ENCODE measurements at regions not wholly inside any gene's neighbourhood (a gene's known extent, or its start where the extent isn't known, plus 50 kb on each side); places are given as distances from the start of the nearest gene placed in this dataset.

- DNase-seq, result no peak
Measured at GRCh38 chr3:34258271-34258998, 460.0 kb downstream of the PDCD6IP start.

- DNase-seq, result peak; percentile 69 to 88 (median 78)
Measured at GRCh38 chr3:34260271-34261000, 462.0 kb downstream of the PDCD6IP start.

- DNase-seq, result peak in 2 of 4 experiments; percentile 15 to 20
Measured at GRCh38 chr3:34261001-34261385, 462.6 kb downstream of the PDCD6IP start.

GRCh38 chr3:34263101-34263621, 464.7 kb downstream of the PDCD6IP start:
- DNase-seq, result peak in 2 of 4 experiments; percentile 51 to 52

- peak; percentile 34 to 78 (median 56) for DNase-seq
Measured at GRCh38 chr3:34264337-34265041, 466.1 kb downstream of the PDCD6IP start.

- DNase-seq, result no peak
Measured at GRCh38 chr3:34267088-34267487, 468.7 kb downstream of the PDCD6IP start.

GRCh38 chr3:34268032-34268709, 469.7 kb downstream of the PDCD6IP start:
- DNase-seq, result peak; percentile 12 to 43 (median 30)

- no peak for DNase-seq
Measured at GRCh38 chr3:34275811-34276210, 477.4 kb downstream of the PDCD6IP start.

- no peak for DNase-seq
Measured at GRCh38 chr3:34276342-34276741, 477.9 kb downstream of the PDCD6IP start.

- DNase-seq, result no peak
Measured at GRCh38 chr3:34277110-34277509, 478.7 kb downstream of the PDCD6IP start.

GRCh38 chr3:34279901-34280300, 481.5 kb downstream of the PDCD6IP start:
- peak in 3 of 4 experiments; percentile 20 to 47 (median 45) for DNase-seq

- no peak for DNase-seq
Measured at GRCh38 chr3:34283751-34284150, 485.3 kb downstream of the PDCD6IP start.

GRCh38 chr3:34284959-34285826, 486.8 kb downstream of the PDCD6IP start:
- no peak for DNase-seq

- DNase-seq, result no peak
Measured at GRCh38 chr3:34285827-34286188, 487.4 kb downstream of the PDCD6IP start.

- DNase-seq, result no peak
Measured at GRCh38 chr3:34292605-34293300, 494.3 kb downstream of the PDCD6IP start.

GRCh38 chr3:34294240-34294639, 495.8 kb downstream of the PDCD6IP start:
- DNase-seq, result no peak

- DNase-seq, result no peak
Measured at GRCh38 chr3:34296796-34297195, 498.4 kb downstream of the PDCD6IP start.

GRCh38 chr3:34298653-34299052, 500.2 kb downstream of the PDCD6IP start:
- no peak for DNase-seq

GRCh38 chr3:34300621-34301020, 502.2 kb downstream of the PDCD6IP start:
- DNase-seq, result no peak

GRCh38 chr3:34301313-34301712, 502.9 kb downstream of the PDCD6IP start:
- no peak for DNase-seq

GRCh38 chr3:34305266-34305665, 506.8 kb downstream of the PDCD6IP start:
- no peak for DNase-seq
